ENCODE measurements at regions not wholly inside any gene's neighbourhood (a gene's known extent, or its start where the extent isn't known, plus 50 kb on each side); places are given as distances from the start of the nearest gene placed in this dataset.

GRCh38 chr6:155778336-155778735 lies 322.7 kb upstream of the NOX3 start:
- intact Hi-C loops (cut with DNase I; ENCODE audit: low total_unique reads) = no loop called here
- no peak for DNase-seq
- TF ChIP-seq CTCF (IDR thresholded peaks at IDR 0.05) (no peak), POLR2AphosphoS5 (IDR thresholded peaks at IDR 0.05) (no peak), EP300 (IDR thresholded peaks at IDR 0.05; ENCODE audit: low read depth) (no peak), POLR2A (IDR thresholded peaks at IDR 0.05) (no peak)
- 87 to 100% methylated on average over 2 of the region's 2 CpGs for WGBS, 2 donors (ENCODE audit: low coverage in 1 of 2)
- in situ Hi-C loops (cut with MboI; ENCODE audit: low pct_ligation_motif_present in 1 of 4, low pct_unique_long_range_greater_than_20kb in 1 of 4, low sequenced_read_pairs in 3 of 4) = no loop called here
- H3K27ac ChIP-seq = no peak overlapping the region
- H3K9me3 ChIP-seq = peaks cover 0 to 3% of the 10 kb centered on the region in 2 donors
- no peak overlapping the region for H3K4me3 ChIP-seq
- no peaks in the 10 kb centered on the region for H3K36me3 ChIP-seq
- peaks cover 0 to 15% (median 8%) of the 10 kb centered on the region in 4 donors for H3K4me1 ChIP-seq
- no peaks in the 10 kb centered on the region for H3K27me3 ChIP-seq

- intact Hi-C loops (cut with DNase I; ENCODE audit: low total_unique reads) (no loop called here), in situ Hi-C loops (cut with MboI; ENCODE audit: low pct_ligation_motif_present in 1 of 4, low pct_unique_long_range_greater_than_20kb in 1 of 4, low sequenced_read_pairs in 3 of 4) (no loop called here)
- Histone ChIP-seq H3K36me3 (no peaks in the 10 kb centered on the region), H3K9me3 (peaks cover 9 to 13% of the 10 kb centered on the region in 2 donors), H3K4me1 (no peaks in the 10 kb centered on the region), H3K27me3 (no peaks in the 10 kb centered on the region), H3K4me3 (no peak overlapping the region), H3K27ac (no peak overlapping the region)
- 75% methylated on average over 1 of the region's 1 CpG; no CpG with 5 or more reads in 1 of the 2 donors for WGBS, 2 donors (ENCODE audit: low coverage in 1 of 2)
- no peak for DNase-seq
- TF ChIP-seq CTCF (IDR thresholded peaks at IDR 0.05) (no peak), POLR2AphosphoS5 (IDR thresholded peaks at IDR 0.05) (no peak), POLR2A (IDR thresholded peaks at IDR 0.05) (no peak), EP300 (IDR thresholded peaks at IDR 0.05; ENCODE audit: low read depth) (no peak)
Observed at GRCh38 chr6:155771822-155772221, 316.2 kb upstream of the NOX3 start.

GRCh38 chr6:155770856-155771255 lies 315.2 kb upstream of the NOX3 start:
- Histone ChIP-seq H3K4me3 (no peak overlapping the region), H3K27ac (no peak overlapping the region), H3K4me1 (no peaks in the 10 kb centered on the region), H3K27me3 (no peaks in the 10 kb centered on the region), H3K9me3 (peaks cover 9 to 13% of the 10 kb centered on the region in 2 donors), H3K36me3 (no peaks in the 10 kb centered on the region)
- TF ChIP-seq EP300 (IDR thresholded peaks at IDR 0.05; ENCODE audit: low read depth) (no peak), POLR2AphosphoS5 (IDR thresholded peaks at IDR 0.05) (no peak), CTCF (IDR thresholded peaks at IDR 0.05) (no peak)
- intact Hi-C loops (cut with DNase I; ENCODE audit: low total_unique reads) = no loop called here
- no peak for DNase-seq
- in situ Hi-C loops (cut with MboI; ENCODE audit: low pct_ligation_motif_present in 1 of 4, low pct_unique_long_range_greater_than_20kb in 1 of 4, low sequenced_read_pairs in 3 of 4) = no loop called here

- H3K4me3 ChIP-seq = no peak overlapping the region
- TF ChIP-seq CTCF (IDR thresholded peaks at IDR 0.05) (no peak), POLR2AphosphoS5 (IDR thresholded peaks at IDR 0.05) (no peak), EP300 (IDR thresholded peaks at IDR 0.05; ENCODE audit: low read depth) (no peak), POLR2A (IDR thresholded peaks at IDR 0.05) (no peak)
- intact Hi-C loops (cut with DNase I; ENCODE audit: low total_unique reads) = no loop called here
- no peak for DNase-seq
- H3K36me3 ChIP-seq = no peaks in the 10 kb centered on the region
- H3K27ac ChIP-seq = no peak overlapping the region
- H3K27me3 ChIP-seq = no peaks in the 10 kb centered on the region
- in situ Hi-C loops (cut with MboI; ENCODE audit: low pct_ligation_motif_present in 1 of 4, low pct_unique_long_range_greater_than_20kb in 1 of 4, low sequenced_read_pairs in 3 of 4) = no loop called here
- H3K9me3 ChIP-seq = peaks cover 9 to 13% of the 10 kb centered on the region in 2 donors
- H3K4me1 ChIP-seq = no peaks in the 10 kb centered on the region
Observed at GRCh38 chr6:155770313-155770712, 314.7 kb upstream of the NOX3 start.
